A549 (cell line): ENCODE measurements at regions not wholly inside any gene's neighbourhood (a gene's known extent, or its start where the extent isn't known, plus 50 kb on each side); places are given as distances from the start of the nearest gene placed in this dataset.

ENCODE experiments used
- ATAC-seq, 2 experiments: fragments of 200-7000 bp in 1 of 2; fragments of >200 bp in 1 of 2; cut with Nextera tagmentation in 1 of 2; cut with Tn5 transposase in 1 of 2; 3 replicates each; pipeline versions ENCODE4 v1.8.0 to v1.9.1; 2018 to 2020; ENCODE audit warnings: mild to moderate bottlenecking in 1 of 2, moderate library complexity in 1 of 2
- CTCF ChIA-PET: fragments of 300-600 bp; sonication (Branson Sonifier 250); formaldehyde crosslinking; extraction: SDS; loops from one replicate; lab custom pipeline; 2021; ENCODE audit warnings: antibody characterized with exemption, inconsistent platforms; lab: Yijun Ruan, JAX
- POLR2A ChIA-PET: fragments of 350-600 bp; formaldehyde crosslinking; extraction: SDS; loops from one replicate; lab custom pipeline; 2021; ENCODE audit warnings: antibody characterized with exemption, inconsistent platforms; lab: Yijun Ruan, JAX
- DNase-seq, 2 experiments: peaks; one replicate each; pipeline versions ENCODE4 v3.0.0 to v3.0.0-alpha.2; 2011 to 2016; ENCODE audit warnings: low read depth in 1 of 2, low spot score in 1 of 2
- FAIRE-seq: peaks from 2 replicates; lab custom pipeline; 2011; peaks lifted over from hg19 to GRCh38; lab: Jason Lieb, UNC
- H3K27ac ChIP-seq, 2 experiments: fragments of >200 bp; sonication (Bioruptor Twin); formaldehyde crosslinking; 3 replicates each; pipeline ENCODE4 v1.5.1; 2016 to 2017
- H3K4me1 ChIP-seq: fragments of >200 bp; sonication (Bioruptor Twin); formaldehyde crosslinking; 3 replicates; pipeline ENCODE4 v1.6.1; 2016
- H3K4me2 ChIP-seq: fragments of >200 bp; sonication (Bioruptor Twin); formaldehyde crosslinking; 3 replicates; pipeline ENCODE4 v1.6.1; 2016
- H3K4me3 ChIP-seq: fragments of >200 bp; sonication (Bioruptor Twin); formaldehyde crosslinking; 3 replicates; pipeline ENCODE4 v1.5.1; 2016
- H3K9me3 ChIP-seq: fragments of >200 bp; sonication (Bioruptor Twin); formaldehyde crosslinking; 3 replicates; pipeline ENCODE4 v1.6.1; 2016
- CBX2 ChIP-seq: fragments of 200-600 bp; sonication (generic); IDR thresholded peaks from 2 replicates; pipeline ENCODE4 v1.6.1; 2016; ENCODE audit warnings: low read depth, mild to moderate bottlenecking, borderline replicate concordance
- CEBPB ChIP-seq, 2 experiments: fragments of >200 bp in 1 of 2; sonication (Bioruptor Twin) in 1 of 2; formaldehyde crosslinking in 1 of 2; IDR thresholded peaks; 2 replicates each; pipeline ENCODE4 v1.6.1; 2012 to 2016
- CHD4 ChIP-seq: fragments of 200-600 bp; sonication (generic); IDR thresholded peaks from 2 replicates; pipeline ENCODE4 v1.6.1; 2016; ENCODE audit warnings: antibody characterized with exemption, mild to moderate bottlenecking, borderline replicate concordance
- CTCF ChIP-seq: fragments of >200 bp; sonication (Bioruptor Twin); formaldehyde crosslinking; IDR thresholded peaks from 3 replicates; pipeline ENCODE4 v1.5.1; 2016
- ESRRA ChIP-seq: fragments of 150-350 bp; IDR thresholded peaks from 2 replicates; pipeline ENCODE4 v1.6.1; 2014; ENCODE audit warnings: mild to moderate bottlenecking, low read length, borderline replicate concordance
- GATA3 ChIP-seq: IDR thresholded peaks from 2 replicates; pipeline ENCODE4 v1.6.1; 2012; ENCODE audit warnings: borderline replicate concordance
- HEYL ChIP-seq: fragments of 250-450 bp; sonication (Bioruptor Pico); IDR thresholded peaks from 2 replicates; pipeline ENCODE4 v1.8.0; 2021; ENCODE audit warnings: mild to moderate bottlenecking, moderate library complexity
- HOXB13 ChIP-seq: fragments of 250-450 bp; sonication (Bioruptor Pico); IDR thresholded peaks from 2 replicates; pipeline ENCODE4 v1.5.0; 2020; ENCODE audit warnings: low read depth, mild to moderate bottlenecking, moderate library complexity
- JUN ChIP-seq, 2 experiments: fragments of >200 bp; sonication (Bioruptor Twin); formaldehyde crosslinking; IDR thresholded peaks; 2 replicates in 1 of 2; 3 replicates in 1 of 2; pipeline ENCODE4 v1.6.1; 2016 to 2017
- JUNB ChIP-seq: fragments of >200 bp; sonication (Bioruptor Twin); formaldehyde crosslinking; IDR thresholded peaks from 2 replicates; pipeline ENCODE4 v1.6.1; 2016
- KDM1A ChIP-seq: fragments of 200-600 bp; sonication (generic); IDR thresholded peaks from 2 replicates; pipeline ENCODE4 v1.6.1; 2016; ENCODE audit warnings: low read depth, mild to moderate bottlenecking
- KDM5A ChIP-seq: fragments of 200-600 bp; sonication (generic); IDR thresholded peaks from 2 replicates; pipeline ENCODE4 v1.6.1; 2016; ENCODE audit warnings: antibody characterized with exemption, mild to moderate bottlenecking
- MAZ ChIP-seq: fragments of 150-350 bp; IDR thresholded peaks from 2 replicates; pipeline ENCODE4 v1.6.1; 2014; ENCODE audit warnings: antibody characterized with exemption, low read depth, low read length, borderline replicate concordance
- NFE2L2 ChIP-seq: fragments of 150-350 bp; conservative IDR thresholded peaks from 2 replicates; pipeline ENCODE4 v1.6.1; 2014; ENCODE audit warnings: low read length
- NR3C1 ChIP-seq: fragments of >200 bp; sonication (Bioruptor Twin); formaldehyde crosslinking; IDR thresholded peaks from 3 replicates; pipeline ENCODE4 v1.6.1; 2017
- PBX3 ChIP-seq: IDR thresholded peaks from 2 replicates; pipeline ENCODE4 v1.6.1; 2012
- POLR2A ChIP-seq: IDR thresholded peaks from 2 replicates; pipeline ENCODE4 v1.6.1; 2012; ENCODE audit warnings: mild to moderate bottlenecking, low read length
- RAD21 ChIP-seq, 2 experiments: fragments of >200 bp in 1 of 2; sonication (Bioruptor Twin) in 1 of 2; formaldehyde crosslinking in 1 of 2; IDR thresholded peaks in 1 of 2; conservative IDR thresholded peaks in 1 of 2; 2 replicates in 1 of 2; 3 replicates in 1 of 2; pipeline ENCODE4 v1.6.1; 2012 to 2018; ENCODE audit warnings: inconsistent platforms in 1 of 2
- RARB ChIP-seq: fragments of 250-450 bp; sonication (Bioruptor Pico); IDR thresholded peaks from 2 replicates; pipeline ENCODE4 v1.8.0; 2021; ENCODE audit warnings: mild to moderate bottlenecking, moderate library complexity
- SMC3 ChIP-seq: fragments of >200 bp; sonication (Bioruptor Twin); formaldehyde crosslinking; IDR thresholded peaks from 3 replicates; pipeline ENCODE4 v1.6.1; 2018; ENCODE audit warnings: inconsistent platforms
- SREBF2 ChIP-seq: fragments of 450-650 bp; IDR thresholded peaks from 2 replicates; pipeline ENCODE4 v1.6.1; 2014; ENCODE audit warnings: mild to moderate bottlenecking, moderate library complexity
- TFCP2L1 ChIP-seq: fragments of 250-450 bp; sonication (Bioruptor Pico); IDR thresholded peaks from 2 replicates; pipeline ENCODE4 v1.5.0; 2021; ENCODE audit warnings: mild to moderate bottlenecking
- TP53 ChIP-seq: fragments of 250-450 bp; sonication (Bioruptor Pico); IDR thresholded peaks from 2 replicates; pipeline ENCODE4 v1.5.0; 2021; ENCODE audit warnings: mild to moderate bottlenecking, moderate library complexity
- USF2 ChIP-seq: fragments of 450-650 bp; IDR thresholded peaks from 2 replicates; pipeline ENCODE4 v1.6.1; 2014; ENCODE audit warnings: antibody characterized with exemption
- ZC3H11A ChIP-seq: fragments of 450-650 bp; IDR thresholded peaks from 2 replicates; pipeline ENCODE4 v1.6.1; 2014; ENCODE audit warnings: antibody characterized with exemption, mild to moderate bottlenecking
- ZFP36 ChIP-seq: fragments of 450-650 bp; IDR thresholded peaks from 2 replicates; pipeline ENCODE4 v1.6.1; 2014; ENCODE audit warnings: borderline replicate concordance; ENCODE audit not compliant: partially characterized antibody
- WGBS: methylation state at CpG from one replicate; pipeline ENCODE4 v1.1.6; 2017; ENCODE audit errors: missing lambda C conversion rate; 5-methylcytosine and 5-hydroxymethylcytosine counted together

DNA sequence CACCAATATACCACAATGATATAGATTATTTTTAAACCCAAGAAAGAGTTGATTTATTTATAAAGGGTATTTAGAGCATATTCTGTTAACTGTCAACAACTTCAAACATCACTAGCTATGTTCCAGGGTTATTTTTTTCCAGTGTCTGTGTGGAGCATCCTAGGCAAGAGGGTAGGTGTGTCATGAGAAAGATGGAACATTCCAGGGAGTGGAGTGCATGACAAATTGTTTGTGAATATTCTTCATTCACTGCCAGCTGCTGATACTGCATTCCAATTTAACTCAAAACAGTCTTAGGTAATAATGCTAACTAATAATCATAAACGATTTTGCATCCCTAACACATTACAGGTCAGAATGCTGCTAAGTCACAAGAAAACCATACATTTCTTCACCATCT lies 148.7 kb upstream of the RASGEF1B start:
- FAIRE-seq = no peak
- no peak for ATAC-seq
- H3K9me3 ChIP-seq = no peaks in the 10 kb centered on the region
- no peak overlapping the region for H3K4me3 ChIP-seq
- no peak for TF ChIP-seq ESRRA
- no peak for TF ChIP-seq HOXB13 (CRISPR knock-in tag)
- WGBS = 7% methylated on average over 1 of the region's 1 CpG
- no peak overlapping the region for H3K27ac ChIP-seq
- POLR2A ChIA-PET = no interaction called here
- no peaks in the 10 kb centered on the region for H3K4me1 ChIP-seq
- no peak for DNase-seq
- no peak overlapping the region for H3K4me2 ChIP-seq
- CTCF ChIA-PET = no interaction called here

- CTCF ChIA-PET = no interaction called here
- 64% methylated on average over 1 of the region's 1 CpG for WGBS
- POLR2A ChIA-PET = no interaction called here
Observed at GRCh38 chr4:81617545-81617944, 145.8 kb upstream of the RASGEF1B start.

DNA sequence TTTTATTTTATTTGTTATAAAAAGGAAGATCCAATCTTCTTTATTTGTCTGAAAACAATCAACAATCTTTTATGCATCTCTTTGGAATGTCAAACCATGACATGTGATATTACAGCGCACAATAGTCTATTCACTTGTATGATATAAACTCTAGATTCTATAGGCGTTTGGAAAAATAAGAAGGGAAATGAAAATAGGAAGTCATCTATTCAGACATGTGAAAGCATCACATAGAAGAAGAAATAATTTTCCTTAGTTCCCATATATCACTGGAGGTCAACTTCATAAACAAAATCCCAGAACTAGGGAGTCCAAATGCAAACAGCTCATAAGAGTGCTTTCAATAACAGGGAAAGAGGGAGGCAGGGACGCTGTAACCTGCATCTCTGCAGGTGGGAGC lies 139.5 kb upstream of the RASGEF1B start:
- no peak overlapping the region for H3K4me2 ChIP-seq
- H3K9me3 ChIP-seq = no peaks in the 10 kb centered on the region
- ATAC-seq (no peak), FAIRE-seq (no peak), DNase-seq (no peak)
- no peak for TF ChIP-seq HEYL (CRISPR knock-in tag)
- no peak for TF ChIP-seq KDM1A
- no peak for TF ChIP-seq CHD4
- TF ChIP-seq PBX3 = no peak
- TF ChIP-seq MAZ = no peak
- no peak for TF ChIP-seq GATA3
- no peak for TF ChIP-seq KDM5A
- TF ChIP-seq TP53 (CRISPR knock-in tag) = no peak
- no peak for TF ChIP-seq USF2
- TF ChIP-seq TFCP2L1 (CRISPR knock-in tag) = no peak
- TF ChIP-seq SMC3 = no peak
- no peak for TF ChIP-seq RAD21 (conservative IDR thresholded peaks at IDR 0.05 in 1 of 2, IDR thresholded peaks at IDR 0.05 in 1 of 2)
- no peak for TF ChIP-seq CBX2
- TF ChIP-seq SREBF2 = no peak
- TF ChIP-seq POLR2A = no peak
- TF ChIP-seq ZC3H11A = no peak
- TF ChIP-seq NFE2L2 = no peak
- no peaks in the 10 kb centered on the region for H3K4me1 ChIP-seq
- 42% methylated on average over 3 of the region's 3 CpGs for WGBS
- ChIA-PET CTCF (no interaction called here), POLR2A (no interaction called here)
- no peak overlapping the region for H3K4me3 ChIP-seq
- H3K27ac ChIP-seq = no peak overlapping the region

More at GRCh38 chr4:81617545-81617944, 145.8 kb upstream of the RASGEF1B start:
- Histone ChIP-seq H3K27ac (no peak overlapping the region), H3K4me3 (no peak overlapping the region), H3K9me3 (no peaks in the 10 kb centered on the region), H3K4me2 (no peak overlapping the region), H3K4me1 (no peaks in the 10 kb centered on the region)
- FAIRE-seq (no peak), ATAC-seq (no peak), DNase-seq (no peak)
- TF ChIP-seq NFE2L2 (no peak), RARB (CRISPR knock-in tag) (no peak), HEYL (CRISPR knock-in tag) (no peak), CTCF (no peak), CEBPB (IDR thresholded peaks at IDR 0.05) (no peak), ZFP36 (no peak), JUN (IDR thresholded peaks at IDR 0.05) (no peak), ZC3H11A (no peak), MAZ (no peak), JUNB (no peak), NR3C1 (no peak)
